KBM-7 (cell line): ENCODE measurements at regions not wholly inside any gene's neighbourhood (a gene's known extent, or its start where the extent isn't known, plus 50 kb on each side); places are given as distances from the start of the nearest gene placed in this dataset.
"Not testable (repeated sequence)": the region's sequence is repeated elsewhere in the genome, so short reads cannot be mapped to it uniquely, and the experiment has no call there.

Experiments
- DNase-seq: peaks from one replicate; pipeline ENCODE4 v3.0.0-alpha.2; 2015
- in situ Hi-C: fragments of 300-500 bp; cut with MboI; formaldehyde crosslinking; loops from 2 replicates; pipeline ENCODE4 v1.14.3; 2020; ENCODE audit warnings: low sequenced_read_pairs, low pct_unique_long_range_greater_than_20kb, mixed read lengths

GRCh38 chr2:75290600-75291150 is 91.4 kb upstream of the TACR1 start:
- in situ Hi-C loops = no loop called here
- DNase-seq = no peak

GRCh38 chr2:75289771-75290170 is 90.5 kb upstream of the TACR1 start:
- no peak for DNase-seq
- in situ Hi-C loops = no loop called here

- DNase-seq, in situ Hi-C loops: not testable (repeated sequence)
These were observed 89.9 kb upstream of the TACR1 start for GRCh38 chr2:75289178-75289577.

- DNase-seq = no peak
- in situ Hi-C loops = no loop called here
These were observed 89.4 kb upstream of the TACR1 start for GRCh38 chr2:75288760-75289159.

GRCh38 chr2:75287624-75288316 is 88.5 kb upstream of the TACR1 start:
- DNase-seq = no peak
- in situ Hi-C loops = no loop called here

GRCh38 chr2:75284345-75284744 is 85.0 kb upstream of the TACR1 start:
- in situ Hi-C loops = no loop called here
- DNase-seq = no peak

- in situ Hi-C loops = no loop called here
- no peak for DNase-seq
These were observed 79.6 kb upstream of the TACR1 start for GRCh38 chr2:75278821-75279379.

GRCh38 chr2:75278314-75278713 is 79.0 kb upstream of the TACR1 start:
- in situ Hi-C loops = no loop called here
- DNase-seq = no peak

GRCh38 chr2:75277111-75277510 is 77.8 kb upstream of the TACR1 start:
- DNase-seq = no peak
- in situ Hi-C loops = no loop called here

- in situ Hi-C loops = no loop called here
These were observed 77.0 kb upstream of the TACR1 start for GRCh38 chr2:75276093-75277029.

GRCh38 chr2:75274936-75275335 is 75.6 kb upstream of the TACR1 start:
- in situ Hi-C loops = no loop called here
- no peak for DNase-seq

More at GRCh38 chr2:75276093-75277029, 77.0 kb upstream of the TACR1 start:
- DNase-seq = no peak

- DNase-seq = no peak
- in situ Hi-C loops = no loop called here
These were observed 68.8 kb upstream of the TACR1 start for GRCh38 chr2:75268112-75268511.

- no peak for DNase-seq
- in situ Hi-C loops = no loop called here
These were observed 62.6 kb upstream of the TACR1 start for GRCh38 chr2:75261923-75262322.

- no peak for DNase-seq
- in situ Hi-C loops = no loop called here
These were observed 61.6 kb upstream of the TACR1 start for GRCh38 chr2:75260946-75261345.

- no peak for DNase-seq
- in situ Hi-C loops = no loop called here
These were observed 59.3 kb upstream of the TACR1 start for GRCh38 chr2:75258620-75259019.

GRCh38 chr2:75256485-75256884 is 57.2 kb upstream of the TACR1 start:
- DNase-seq = no peak
- in situ Hi-C loops = no loop called here

- in situ Hi-C loops = no loop called here
- DNase-seq = no peak
These were observed 54.2 kb upstream of the TACR1 start for GRCh38 chr2:75253526-75253925.

- DNase-seq = no peak
- in situ Hi-C loops = no loop called here
These were observed 52.6 kb upstream of the TACR1 start for GRCh38 chr2:75251896-75252295.
